Ovary (tissue), 3 donors: ENCODE measurements at regions not wholly inside any gene's neighbourhood (a gene's known extent, or its start where the extent isn't known, plus 50 kb on each side); places are given as distances from the start of the nearest gene placed in this dataset.

ENCODE experiments used
- POLR2A ChIP-seq: fragments of 450-650 bp; IDR thresholded peaks from one replicate; pipeline ENCODE4 v1.6.1; 2017; ENCODE audit warnings: antibody characterized with exemption, mild to moderate bottlenecking, moderate library complexity
- TF ChIP-seq, protein P1 (sequence below), 3 donors: fragments of 450-650 bp in 2 of 3; fragments of 200-600 bp in 1 of 3; IDR thresholded peaks; one replicate each; pipeline versions ENCODE4 v1.5.1 to v1.8.0; 2016 to 2022; ENCODE audit warnings: antibody characterized with exemption in 3 of 3, mild to moderate bottlenecking in 1 of 3
- donor health status: DM: no; HTN: no; CAD: no.

DNA sequence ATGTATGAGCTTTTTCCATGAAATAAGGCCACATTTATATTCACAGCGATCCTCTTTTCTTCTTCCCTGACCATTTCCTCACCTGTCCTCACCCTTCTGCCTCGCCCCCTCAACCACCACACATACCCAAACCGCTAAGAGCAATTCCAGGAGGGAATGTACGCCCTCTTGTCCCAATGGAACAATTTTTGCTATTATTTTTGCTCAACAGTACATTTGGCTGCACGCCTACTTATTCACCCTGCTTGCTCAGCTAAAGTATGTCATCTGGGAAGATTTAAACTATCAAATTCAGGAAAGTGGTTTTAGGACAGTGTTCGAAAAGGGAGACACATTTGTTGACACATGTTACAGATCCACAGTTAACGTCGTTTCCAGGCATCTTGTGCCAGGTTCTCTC, 252.7 kb downstream of the NEBL start:
- TF ChIP-seq, protein P1, sequence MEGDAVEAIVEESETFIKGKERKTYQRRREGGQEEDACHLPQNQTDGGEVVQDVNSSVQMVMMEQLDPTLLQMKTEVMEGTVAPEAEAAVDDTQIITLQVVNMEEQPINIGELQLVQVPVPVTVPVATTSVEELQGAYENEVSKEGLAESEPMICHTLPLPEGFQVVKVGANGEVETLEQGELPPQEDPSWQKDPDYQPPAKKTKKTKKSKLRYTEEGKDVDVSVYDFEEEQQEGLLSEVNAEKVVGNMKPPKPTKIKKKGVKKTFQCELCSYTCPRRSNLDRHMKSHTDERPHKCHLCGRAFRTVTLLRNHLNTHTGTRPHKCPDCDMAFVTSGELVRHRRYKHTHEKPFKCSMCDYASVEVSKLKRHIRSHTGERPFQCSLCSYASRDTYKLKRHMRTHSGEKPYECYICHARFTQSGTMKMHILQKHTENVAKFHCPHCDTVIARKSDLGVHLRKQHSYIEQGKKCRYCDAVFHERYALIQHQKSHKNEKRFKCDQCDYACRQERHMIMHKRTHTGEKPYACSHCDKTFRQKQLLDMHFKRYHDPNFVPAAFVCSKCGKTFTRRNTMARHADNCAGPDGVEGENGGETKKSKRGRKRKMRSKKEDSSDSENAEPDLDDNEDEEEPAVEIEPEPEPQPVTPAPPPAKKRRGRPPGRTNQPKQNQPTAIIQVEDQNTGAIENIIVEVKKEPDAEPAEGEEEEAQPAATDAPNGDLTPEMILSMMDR (IDR thresholded peaks at IDR 0.05): no peak
- TF ChIP-seq POLR2A: no peak
